ENCODE measurements at regions not wholly inside any gene's neighbourhood (a gene's known extent, or its start where the extent isn't known, plus 50 kb on each side); places are given as distances from the start of the nearest gene placed in this dataset.

DNA sequence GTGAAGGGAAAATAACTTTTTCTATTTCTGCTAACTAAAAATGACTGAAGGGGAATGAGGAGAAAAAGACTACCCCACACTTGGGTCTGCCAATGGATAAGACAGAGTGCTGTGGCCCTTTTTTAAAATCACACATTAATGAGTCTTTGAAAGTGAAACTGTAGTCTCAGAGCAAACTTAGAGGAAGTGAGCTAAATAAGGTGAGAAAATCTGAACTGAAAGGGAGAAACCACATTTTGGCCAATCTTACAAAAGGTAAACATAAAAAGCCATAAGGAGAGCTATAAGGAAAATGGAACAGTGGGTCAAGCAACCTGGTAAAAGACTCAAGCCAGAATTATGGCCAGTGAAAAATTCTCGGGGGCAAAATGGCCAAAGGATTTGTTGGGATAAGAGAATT, 755.1 kb upstream of the IGFBP7 start:
- no peak for TF ChIP-seq SIN3A (IDR thresholded peaks at IDR 0.05; ENCODE audit: borderline replicate concordance, low read depth, low read length)
- 9% methylated on average over 1 of the region's 1 CpG for WGBS (ENCODE audit: low lambda C conversion rate)
- ChIA-PET CTCF (no interaction called here), POLR2A (no interaction called here)
- Histone ChIP-seq H3F3A (replicated peaks; ENCODE audit: insufficient read depth) (no peaks in the 10 kb centered on the region), H3K36me3 (replicated peaks in 1 of 2; ENCODE audit: control insufficient read depth in 1 of 2, insufficient read depth in 2 of 2, low read length in 1 of 2) (no peaks in the 10 kb centered on the region), H3K4me2 (no peak overlapping the region), H3K9me2 (no peaks in the 10 kb centered on the region), H4K20me1 (ENCODE audit: insufficient read depth) (no peaks in the 10 kb centered on the region), H3K27ac (ENCODE audit: low read depth in 2 of 2, low read length in 1 of 2) (no peak overlapping the region), H3K79me2 (ENCODE audit: insufficient read depth) (no peaks in the 10 kb centered on the region), H3K9ac (no peak overlapping the region), H3K27me3 (ENCODE audit: insufficient read depth) (no peaks in the 10 kb centered on the region), H3K4me3 (ENCODE audit: low read depth in 2 of 2, low read length in 1 of 2) (no peak overlapping the region), H2AFZ (ENCODE audit: low read depth) (no peak overlapping the region), H3K9me3 (no peaks in the 10 kb centered on the region), H3K4me1 (ENCODE audit: control insufficient read depth in 1 of 2, insufficient read depth in 2 of 2, low read depth in 1 of 2, low read length in 1 of 2) (no peaks in the 10 kb centered on the region; a peak in 1 of 4 replicates)
- no peak for DNase-seq

DNA sequence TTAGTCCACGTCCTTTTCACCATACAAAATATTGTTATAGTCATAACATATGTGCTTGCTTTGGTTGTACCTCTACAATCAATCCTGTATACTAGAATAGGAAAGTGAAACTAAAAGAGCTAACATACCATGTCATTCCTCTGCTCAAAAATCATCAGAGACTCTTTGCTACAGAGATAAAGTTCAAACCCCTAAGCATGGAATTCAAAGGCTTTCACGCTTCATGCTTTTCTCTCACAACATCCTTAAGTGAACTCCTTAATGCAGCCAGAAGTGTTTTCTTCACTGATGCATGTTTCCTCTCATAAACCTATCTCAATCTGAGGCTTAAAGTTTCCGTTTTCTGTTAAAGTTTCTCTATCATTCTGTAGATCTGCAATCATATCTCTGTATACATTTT, 744.6 kb upstream of the IGFBP7 start:
- Histone ChIP-seq H3K4me1 (ENCODE audit: control insufficient read depth in 1 of 2, insufficient read depth in 2 of 2, low read depth in 1 of 2, low read length in 1 of 2) (no peaks in the 10 kb centered on the region), H3K27me3 (ENCODE audit: insufficient read depth) (no peaks in the 10 kb centered on the region), H4K20me1 (ENCODE audit: insufficient read depth) (no peaks in the 10 kb centered on the region), H3K4me3 (ENCODE audit: low read depth in 2 of 2, low read length in 1 of 2) (no peak overlapping the region), H3K4me2 (no peak overlapping the region), H3K9ac (no peak overlapping the region), H3K36me3 (replicated peaks in 1 of 2; ENCODE audit: control insufficient read depth in 1 of 2, insufficient read depth in 2 of 2, low read length in 1 of 2) (no peaks in the 10 kb centered on the region), H3K9me3 (no peaks in the 10 kb centered on the region), H3K79me2 (ENCODE audit: insufficient read depth) (no peaks in the 10 kb centered on the region), H3K9me2 (no peaks in the 10 kb centered on the region), H2AFZ (ENCODE audit: low read depth) (no peak overlapping the region), H3F3A (replicated peaks; ENCODE audit: insufficient read depth) (no peaks in the 10 kb centered on the region), H3K27ac (ENCODE audit: low read depth in 2 of 2, low read length in 1 of 2) (no peak overlapping the region)
- no peak for DNase-seq
- TF ChIP-seq, protein P1, sequence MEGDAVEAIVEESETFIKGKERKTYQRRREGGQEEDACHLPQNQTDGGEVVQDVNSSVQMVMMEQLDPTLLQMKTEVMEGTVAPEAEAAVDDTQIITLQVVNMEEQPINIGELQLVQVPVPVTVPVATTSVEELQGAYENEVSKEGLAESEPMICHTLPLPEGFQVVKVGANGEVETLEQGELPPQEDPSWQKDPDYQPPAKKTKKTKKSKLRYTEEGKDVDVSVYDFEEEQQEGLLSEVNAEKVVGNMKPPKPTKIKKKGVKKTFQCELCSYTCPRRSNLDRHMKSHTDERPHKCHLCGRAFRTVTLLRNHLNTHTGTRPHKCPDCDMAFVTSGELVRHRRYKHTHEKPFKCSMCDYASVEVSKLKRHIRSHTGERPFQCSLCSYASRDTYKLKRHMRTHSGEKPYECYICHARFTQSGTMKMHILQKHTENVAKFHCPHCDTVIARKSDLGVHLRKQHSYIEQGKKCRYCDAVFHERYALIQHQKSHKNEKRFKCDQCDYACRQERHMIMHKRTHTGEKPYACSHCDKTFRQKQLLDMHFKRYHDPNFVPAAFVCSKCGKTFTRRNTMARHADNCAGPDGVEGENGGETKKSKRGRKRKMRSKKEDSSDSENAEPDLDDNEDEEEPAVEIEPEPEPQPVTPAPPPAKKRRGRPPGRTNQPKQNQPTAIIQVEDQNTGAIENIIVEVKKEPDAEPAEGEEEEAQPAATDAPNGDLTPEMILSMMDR (IDR thresholded peaks at IDR 0.05) = no peak
- no peak for TF ChIP-seq SMC3 (IDR thresholded peaks at IDR 0.05; ENCODE audit: low read depth, low read length)
- no peak for TF ChIP-seq CHD2 (IDR thresholded peaks at IDR 0.05; ENCODE audit: low read length, partially characterized antibody)
- TF ChIP-seq, protein P2, sequence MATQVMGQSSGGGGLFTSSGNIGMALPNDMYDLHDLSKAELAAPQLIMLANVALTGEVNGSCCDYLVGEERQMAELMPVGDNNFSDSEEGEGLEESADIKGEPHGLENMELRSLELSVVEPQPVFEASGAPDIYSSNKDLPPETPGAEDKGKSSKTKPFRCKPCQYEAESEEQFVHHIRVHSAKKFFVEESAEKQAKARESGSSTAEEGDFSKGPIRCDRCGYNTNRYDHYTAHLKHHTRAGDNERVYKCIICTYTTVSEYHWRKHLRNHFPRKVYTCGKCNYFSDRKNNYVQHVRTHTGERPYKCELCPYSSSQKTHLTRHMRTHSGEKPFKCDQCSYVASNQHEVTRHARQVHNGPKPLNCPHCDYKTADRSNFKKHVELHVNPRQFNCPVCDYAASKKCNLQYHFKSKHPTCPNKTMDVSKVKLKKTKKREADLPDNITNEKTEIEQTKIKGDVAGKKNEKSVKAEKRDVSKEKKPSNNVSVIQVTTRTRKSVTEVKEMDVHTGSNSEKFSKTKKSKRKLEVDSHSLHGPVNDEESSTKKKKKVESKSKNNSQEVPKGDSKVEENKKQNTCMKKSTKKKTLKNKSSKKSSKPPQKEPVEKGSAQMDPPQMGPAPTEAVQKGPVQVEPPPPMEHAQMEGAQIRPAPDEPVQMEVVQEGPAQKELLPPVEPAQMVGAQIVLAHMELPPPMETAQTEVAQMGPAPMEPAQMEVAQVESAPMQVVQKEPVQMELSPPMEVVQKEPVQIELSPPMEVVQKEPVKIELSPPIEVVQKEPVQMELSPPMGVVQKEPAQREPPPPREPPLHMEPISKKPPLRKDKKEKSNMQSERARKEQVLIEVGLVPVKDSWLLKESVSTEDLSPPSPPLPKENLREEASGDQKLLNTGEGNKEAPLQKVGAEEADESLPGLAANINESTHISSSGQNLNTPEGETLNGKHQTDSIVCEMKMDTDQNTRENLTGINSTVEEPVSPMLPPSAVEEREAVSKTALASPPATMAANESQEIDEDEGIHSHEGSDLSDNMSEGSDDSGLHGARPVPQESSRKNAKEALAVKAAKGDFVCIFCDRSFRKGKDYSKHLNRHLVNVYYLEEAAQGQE (IDR thresholded peaks at IDR 0.05; ENCODE audit: low read depth, low read length) = no peak
- TF ChIP-seq RXRA (IDR thresholded peaks at IDR 0.05; ENCODE audit: borderline replicate concordance, low read depth) = no peak
- TF ChIP-seq POLR2AphosphoS5 (IDR thresholded peaks at IDR 0.05; ENCODE audit: low read depth, low read length) = no peak
- no peak for TF ChIP-seq FOSL2 (IDR thresholded peaks at IDR 0.05; ENCODE audit: borderline replicate concordance, low read depth)
- TF ChIP-seq EP300 (IDR thresholded peaks at IDR 0.05; ENCODE audit: borderline replicate concordance in 1 of 2, low read depth in 1 of 2, low read length in 1 of 2) = no peak
- TF ChIP-seq TAF1 (IDR thresholded peaks at IDR 0.05; ENCODE audit: borderline replicate concordance, low read depth, low read length) = no peak
- no peak for TF ChIP-seq MXI1 (IDR thresholded peaks at IDR 0.05; ENCODE audit: low read depth, low read length)
- no peak for TF ChIP-seq GATA2 (CRISPR knock-in tag; IDR thresholded peaks at IDR 0.05)
- TF ChIP-seq RAD21 (IDR thresholded peaks at IDR 0.05; ENCODE audit: low read length) = no peak
- TF ChIP-seq, protein P3, sequence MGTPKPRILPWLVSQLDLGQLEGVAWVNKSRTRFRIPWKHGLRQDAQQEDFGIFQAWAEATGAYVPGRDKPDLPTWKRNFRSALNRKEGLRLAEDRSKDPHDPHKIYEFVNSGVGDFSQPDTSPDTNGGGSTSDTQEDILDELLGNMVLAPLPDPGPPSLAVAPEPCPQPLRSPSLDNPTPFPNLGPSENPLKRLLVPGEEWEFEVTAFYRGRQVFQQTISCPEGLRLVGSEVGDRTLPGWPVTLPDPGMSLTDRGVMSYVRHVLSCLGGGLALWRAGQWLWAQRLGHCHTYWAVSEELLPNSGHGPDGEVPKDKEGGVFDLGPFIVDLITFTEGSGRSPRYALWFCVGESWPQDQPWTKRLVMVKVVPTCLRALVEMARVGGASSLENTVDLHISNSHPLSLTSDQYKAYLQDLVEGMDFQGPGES (IDR thresholded peaks at IDR 0.05; ENCODE audit: low read depth, low read length) = no peak
- no peak for TF ChIP-seq TCF12 (IDR thresholded peaks at IDR 0.05)
- no peak for TF ChIP-seq RCOR1 (IDR thresholded peaks at IDR 0.05; ENCODE audit: low read length)
- TF ChIP-seq FOXJ3 (CRISPR knock-in tag; IDR thresholded peaks at IDR 0.05) = no peak
- no peak for TF ChIP-seq NRF1 (IDR thresholded peaks at IDR 0.05; ENCODE audit: low read depth, low read length)
- WGBS (ENCODE audit: low lambda C conversion rate) = 32% methylated on average over 3 of the region's 3 CpGs
- CTCF ChIA-PET = no interaction called here
- POLR2A ChIA-PET = no interaction called here

Measured in SK-N-SH (cell line).